Inflammatory macrophage treated with lipopolysaccharide for 4 hours (primary cell): ENCODE measurements at regions not wholly inside any gene's neighbourhood (a gene's known extent, or its start where the extent isn't known, plus 50 kb on each side); places are given as distances from the start of the nearest gene placed in this dataset.
"Not testable (repeated sequence)": the region's sequence is repeated elsewhere in the genome, so short reads cannot be mapped to it uniquely, and the experiment has no call there.

Experiments
- DNase-seq: peaks from one replicate; pipeline ENCODE4 v3.0.0-alpha.2; 2020

DNA sequence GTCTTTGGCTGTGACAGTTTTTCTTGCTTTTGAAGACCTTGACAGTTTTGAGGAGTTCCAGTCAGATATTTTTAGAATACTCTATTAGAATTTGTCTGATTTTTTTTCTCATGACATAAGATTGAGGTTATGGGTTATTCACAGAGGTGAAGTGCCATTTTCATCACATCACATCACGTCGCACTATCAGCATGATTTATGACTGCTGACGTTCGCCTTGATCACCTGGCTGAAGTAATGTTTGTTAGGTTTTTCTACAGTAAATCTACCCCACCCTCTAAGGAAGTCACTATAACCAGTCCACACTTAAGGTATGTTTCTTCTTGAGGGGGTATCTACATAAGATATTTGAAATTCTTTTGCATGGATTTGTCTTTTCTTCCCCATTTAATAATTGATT is 169.7 kb downstream of the NDFIP2 start:
- DNase-seq, result no peak

DNA sequence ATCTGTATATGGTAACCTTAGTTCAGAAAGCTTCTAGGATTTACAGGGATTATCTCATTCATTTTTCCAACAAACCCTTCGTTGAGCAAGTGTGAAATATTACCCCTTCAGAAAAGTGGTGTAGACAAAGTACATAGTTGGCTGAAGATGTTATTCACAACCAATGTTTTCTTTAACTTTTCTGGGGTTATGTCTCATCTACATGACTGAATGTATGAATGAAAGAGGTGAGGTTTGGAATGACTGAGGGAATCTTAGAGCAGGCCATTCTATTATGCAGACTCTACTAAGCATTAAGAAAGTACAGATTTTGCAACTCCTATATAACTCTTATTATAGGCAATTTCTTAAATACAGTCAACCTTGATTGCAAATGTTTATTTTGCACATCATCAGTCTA is 167.2 kb downstream of the NDFIP2 start:
- no peak for DNase-seq

DNA sequence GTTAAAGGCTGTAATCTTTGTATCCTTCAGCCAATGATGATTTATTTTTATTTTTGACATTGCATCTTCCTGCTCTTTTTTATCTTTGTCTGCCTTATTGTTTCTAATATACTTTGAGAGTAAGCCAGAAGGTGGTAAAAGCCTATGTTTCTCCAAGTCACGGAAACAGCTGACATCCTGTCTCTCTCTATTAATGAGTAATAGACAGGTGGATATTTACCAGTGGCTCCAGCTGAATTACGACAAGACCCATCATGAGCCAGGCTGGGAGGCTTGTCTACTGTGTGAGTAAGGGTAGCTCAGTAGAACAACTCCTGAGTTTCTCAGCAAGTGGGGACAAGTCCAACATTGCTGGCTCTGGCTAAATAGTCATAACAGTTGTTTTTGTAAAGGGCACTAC is 166.6 kb downstream of the NDFIP2 start:
- no peak for DNase-seq

DNA sequence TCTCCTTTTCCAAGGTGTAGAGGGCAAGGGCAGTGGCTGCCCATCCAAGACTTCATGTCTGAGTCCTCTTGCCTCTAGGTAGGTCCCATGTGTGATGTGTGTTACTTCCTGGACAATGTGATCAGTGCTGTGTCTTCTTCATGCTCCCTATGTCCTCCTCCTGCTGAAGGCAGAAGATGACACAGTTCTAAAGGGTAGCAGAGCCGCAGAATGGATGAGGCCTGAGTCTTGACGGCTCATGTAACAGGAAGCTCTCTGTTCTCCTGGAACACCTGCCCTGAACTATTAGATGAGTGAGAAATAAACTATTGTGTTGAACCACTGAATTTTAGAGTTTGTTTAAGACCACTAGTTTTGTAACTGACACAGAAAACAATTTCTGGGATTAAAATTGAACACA is 165.9 kb downstream of the NDFIP2 start:
- DNase-seq, result no peak

DNA sequence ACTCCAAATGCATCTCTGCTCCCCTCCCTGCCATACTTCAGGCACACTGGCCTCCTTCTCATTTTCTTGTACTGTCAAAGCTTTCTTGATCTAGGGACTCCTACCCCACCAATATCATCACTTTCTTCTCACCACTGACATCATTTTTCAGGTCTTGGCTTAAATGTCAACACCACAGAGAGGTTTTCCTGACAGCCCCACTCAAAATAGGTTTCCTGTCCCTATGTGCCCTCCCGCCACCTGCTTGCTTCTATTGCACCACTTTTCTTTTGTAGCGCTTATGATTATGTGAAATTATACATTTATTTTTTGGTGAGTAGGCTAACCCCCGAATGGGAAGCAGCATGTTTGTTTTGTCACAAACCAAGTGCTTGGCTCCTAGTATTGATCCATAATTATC is 164.6 kb downstream of the NDFIP2 start:
- DNase-seq, result no peak

DNA sequence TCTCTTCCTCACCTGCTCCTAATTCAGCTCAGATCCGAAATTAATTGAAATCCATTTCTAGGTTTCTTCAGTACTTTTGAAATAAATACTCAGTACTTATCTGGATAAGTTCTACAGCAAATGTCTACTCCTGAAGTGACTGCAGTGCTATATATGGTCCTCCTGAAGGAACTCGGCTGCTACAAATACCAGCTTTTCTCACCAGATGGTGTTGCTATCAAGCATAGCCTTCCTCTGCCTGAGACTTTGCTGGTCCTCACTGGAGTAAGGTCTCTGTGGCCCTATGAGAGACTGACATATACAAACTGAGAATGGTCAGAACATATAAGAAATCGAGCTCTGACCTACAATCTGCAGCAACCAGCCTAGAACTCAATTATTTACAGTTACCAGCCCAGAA is 161.6 kb downstream of the NDFIP2 start:
- DNase-seq, result no peak

DNA sequence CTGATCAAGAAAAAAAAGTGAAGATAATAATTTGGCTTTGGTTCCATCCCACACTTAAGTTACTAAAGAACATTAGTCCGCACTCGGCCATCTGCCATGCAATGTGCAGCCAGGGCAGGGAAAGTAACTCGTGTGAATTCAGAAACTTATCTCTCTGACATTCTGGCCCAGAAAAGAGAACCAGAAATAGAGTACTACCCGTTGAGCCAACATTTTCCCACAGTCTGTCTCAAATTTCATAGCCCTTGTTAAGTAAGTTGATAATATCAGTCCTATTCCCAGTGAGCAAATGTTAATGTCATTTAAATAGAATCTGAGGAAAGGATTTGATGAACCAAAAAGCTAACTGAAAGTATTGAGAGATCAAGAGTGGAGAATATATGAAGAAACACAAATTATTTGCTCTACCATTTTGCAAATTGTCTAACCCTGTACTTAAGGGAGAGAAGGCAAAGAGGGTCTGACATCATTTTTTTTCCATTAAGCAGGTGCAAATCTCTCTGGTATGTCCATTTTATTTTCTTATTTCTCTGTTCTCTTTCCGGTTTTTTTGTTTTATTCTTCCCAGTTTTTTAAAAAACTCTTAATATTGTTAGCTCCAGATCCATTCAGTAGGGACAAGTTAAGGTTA is 156.3 kb downstream of the NDFIP2 start:
- DNase-seq, result no peak

DNA sequence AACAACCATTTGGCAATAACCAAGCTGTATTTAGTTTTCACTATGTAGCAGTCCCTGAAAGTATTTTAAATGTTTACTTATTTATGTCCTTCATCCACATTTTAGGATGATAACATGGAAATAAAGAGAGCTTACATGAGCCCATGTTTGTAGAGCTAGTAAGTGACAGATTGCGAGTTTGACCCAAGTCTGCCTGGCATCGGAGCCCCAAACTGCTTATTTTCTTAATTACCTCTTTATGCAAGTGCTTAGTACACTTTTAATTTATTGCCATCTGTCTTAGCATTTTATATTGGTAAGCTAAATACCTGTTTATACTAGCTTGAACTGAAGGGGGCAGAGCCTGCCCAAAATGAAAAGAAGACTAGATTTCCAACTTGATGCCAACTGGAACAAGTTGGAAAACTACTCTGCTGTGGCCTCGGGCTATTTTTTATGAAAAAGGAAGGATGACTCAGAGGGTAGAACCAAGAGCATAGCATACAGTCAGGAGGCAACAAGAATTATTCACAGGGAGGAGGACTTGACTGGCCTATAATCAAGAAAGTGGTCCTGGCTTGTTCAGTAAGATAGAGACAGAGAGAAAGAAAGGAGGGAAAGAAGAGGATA is 150.2 kb downstream of the NDFIP2 start:
- DNase-seq, result no peak

DNA sequence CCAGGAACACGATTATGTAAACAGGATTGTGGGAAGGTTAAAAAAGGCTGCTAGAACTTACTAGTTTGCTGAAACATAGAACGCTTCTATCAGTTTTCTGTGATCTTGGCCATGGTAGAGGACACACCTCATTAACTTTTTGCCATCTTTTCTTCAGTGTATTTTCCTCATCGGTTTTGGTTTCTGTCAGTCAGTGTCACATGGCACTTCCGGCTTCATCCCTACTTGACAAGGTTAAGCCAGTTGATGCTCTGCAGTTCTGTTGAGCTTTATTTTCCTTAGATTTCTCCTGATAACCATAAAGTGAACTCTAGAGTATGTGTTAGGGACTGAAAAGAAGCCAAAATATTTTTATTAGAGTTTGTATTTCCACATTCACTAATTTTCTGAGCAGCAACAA is 147.5 kb downstream of the NDFIP2 start:
- DNase-seq, result no peak

DNA sequence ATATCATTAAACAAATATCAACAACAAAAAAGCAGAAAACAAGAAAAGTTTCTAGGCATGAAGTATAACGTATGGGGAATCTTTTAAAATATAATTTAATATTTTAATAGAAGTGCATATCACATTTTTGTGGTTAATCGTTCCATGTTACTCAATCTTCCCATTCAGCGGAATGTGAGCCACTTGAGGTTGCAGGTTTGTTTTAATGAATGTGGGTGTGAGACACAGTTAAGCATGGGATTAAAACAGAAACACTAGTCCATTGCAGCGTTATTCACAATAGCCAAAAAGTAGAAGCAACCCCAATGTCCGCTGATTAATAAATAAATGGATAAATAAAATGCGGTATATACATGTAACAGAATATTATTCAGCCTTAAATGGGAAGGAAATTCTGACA is 146.0 kb downstream of the NDFIP2 start:
- DNase-seq, result no peak

DNA sequence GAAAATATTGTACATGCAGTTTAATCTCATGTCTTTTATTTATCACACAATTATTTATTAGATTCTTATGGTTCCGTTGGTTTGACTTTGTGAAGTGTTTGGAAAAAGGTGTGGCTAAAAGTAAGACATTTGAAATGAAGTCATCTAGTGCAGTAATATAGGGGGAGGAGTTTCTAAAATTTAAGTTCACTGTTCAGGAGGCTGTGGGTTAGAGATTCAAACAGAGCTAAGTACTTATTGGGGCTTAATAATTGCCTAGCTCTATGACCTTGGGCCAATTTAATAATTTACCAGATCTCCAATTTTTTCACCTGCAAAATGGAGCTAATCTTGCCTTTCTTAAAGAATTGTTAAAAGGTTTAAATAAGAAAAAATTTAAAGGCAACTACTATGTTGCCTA is 144.6 kb downstream of the NDFIP2 start:
- no peak for DNase-seq

DNA sequence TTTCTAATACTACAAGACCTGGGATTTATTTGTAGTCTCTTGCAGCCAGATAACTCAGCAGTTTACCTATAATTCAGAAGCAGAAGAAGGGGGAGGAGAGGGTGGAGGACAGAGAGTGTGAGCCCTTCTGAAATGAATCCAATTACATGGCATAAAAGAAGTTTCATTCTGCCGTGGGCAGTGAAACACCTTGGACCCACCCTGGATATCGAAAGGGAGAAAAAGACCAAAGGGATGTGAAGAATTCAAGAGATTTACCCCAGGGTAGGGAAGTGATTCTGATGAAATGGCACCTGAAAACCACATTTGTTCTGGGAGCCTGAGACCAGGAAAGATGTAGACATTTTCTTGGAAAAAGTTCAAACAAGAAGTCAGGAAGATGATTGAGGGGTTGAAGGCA is 140.9 kb downstream of the NDFIP2 start:
- DNase-seq, result no peak

DNA sequence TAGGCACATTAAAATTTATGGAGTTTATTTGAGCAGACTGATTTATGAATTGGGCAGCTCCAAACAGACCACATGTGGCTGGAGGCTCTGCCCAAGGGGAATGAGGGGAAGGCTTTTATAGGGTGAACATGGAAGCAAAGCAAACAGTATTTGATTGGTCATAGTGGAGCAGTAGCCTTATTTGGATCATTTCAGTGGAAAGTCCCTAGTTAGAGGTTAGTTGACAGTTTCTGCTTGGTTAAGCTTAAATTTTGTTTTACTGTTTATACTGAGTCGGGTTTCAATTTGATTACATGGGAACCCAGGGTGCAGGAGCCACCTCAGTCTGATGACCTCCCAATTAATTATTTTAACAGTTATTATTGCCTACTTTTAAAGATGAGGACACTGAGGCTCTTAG is 140.5 kb downstream of the NDFIP2 start:
- no peak for DNase-seq

DNA sequence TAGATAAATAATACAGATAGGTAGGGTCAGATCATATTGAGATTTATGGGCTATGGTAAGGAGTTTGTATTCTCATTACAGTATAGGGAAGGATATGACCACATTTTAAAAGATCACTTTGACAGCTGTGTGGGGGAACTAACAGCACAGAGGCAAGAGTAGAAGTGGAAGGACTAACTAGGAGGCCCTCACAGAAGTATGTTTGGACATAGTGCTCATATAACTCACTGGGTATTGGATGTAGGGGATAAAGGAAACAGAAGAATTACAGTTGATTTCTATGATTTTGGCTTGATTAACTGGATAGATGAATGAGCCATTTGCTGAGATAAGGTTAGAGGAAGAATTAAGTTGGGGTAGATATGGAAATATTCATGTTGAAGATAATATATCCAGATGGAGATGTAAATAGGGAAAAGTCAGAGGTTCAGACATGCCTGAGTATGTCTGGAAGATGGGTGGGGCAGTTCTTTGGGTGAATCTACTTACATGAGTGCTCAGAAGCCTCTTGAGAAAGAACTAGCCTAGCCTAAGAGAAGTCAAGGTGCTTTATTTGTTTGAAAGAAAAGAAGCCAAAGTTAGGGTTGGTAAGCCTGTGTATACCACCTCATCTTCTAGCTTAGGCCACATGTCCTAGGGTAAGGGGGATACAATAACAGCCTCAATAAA is 133.4 kb downstream of the NDFIP2 start:
- DNase-seq, result no peak

DNA sequence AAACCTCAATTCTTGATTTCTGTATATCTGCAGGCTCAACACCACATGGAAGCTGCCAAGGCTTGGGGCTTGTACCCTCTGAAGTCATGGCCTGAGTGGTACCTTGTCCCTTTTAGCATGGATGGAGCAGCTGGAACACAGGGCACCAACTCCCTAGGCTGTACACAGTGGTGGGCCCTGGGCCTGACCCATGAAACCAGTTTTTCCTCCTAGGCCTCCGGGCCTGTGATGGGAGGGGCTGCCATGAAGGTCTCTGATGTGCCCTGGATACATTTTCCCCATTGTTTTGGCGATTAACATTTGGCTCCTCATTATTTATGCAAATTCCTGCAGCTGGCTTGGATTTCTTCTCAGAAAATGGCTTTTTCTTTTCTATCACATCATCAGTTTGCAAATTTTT is 131.6 kb downstream of the NDFIP2 start:
- no peak for DNase-seq

DNA sequence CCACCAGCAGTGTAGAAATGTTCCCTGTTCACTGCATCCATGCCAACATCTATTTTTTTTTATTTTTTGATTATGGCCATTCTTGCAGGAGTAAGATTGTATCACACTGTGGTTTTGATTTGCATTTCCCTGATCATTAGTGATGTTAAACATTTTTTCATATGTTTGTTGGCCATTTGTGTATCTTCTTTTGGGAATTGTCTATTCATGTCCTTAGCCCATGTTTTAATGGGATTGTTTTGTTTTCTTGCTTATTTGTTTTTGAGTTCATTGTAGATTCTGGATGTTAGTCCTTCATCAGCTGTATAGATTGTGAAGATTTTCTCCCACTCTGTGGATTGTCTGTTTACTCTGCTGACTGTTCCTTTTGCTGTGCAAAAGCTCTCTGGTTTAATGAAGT is 126.9 kb downstream of the NDFIP2 start:
- not testable (repeated sequence) for DNase-seq
